NOMO-1 treated with dmso at 0.1 percent for 144 hours (cell line): ENCODE measurements at regions not wholly inside any gene's neighbourhood (a gene's known extent, or its start where the extent isn't known, plus 50 kb on each side); places are given as distances from the start of the nearest gene placed in this dataset.
A peak's percentile ranks its signal among the peaks of the same experiment; 100 is the strongest.

Experiments
- DNase-seq: peaks from one replicate; lab custom pipeline; 2025; ENCODE audit not compliant: unreplicated experiment; lab: John Stamatoyannopoulos, UW

DNA sequence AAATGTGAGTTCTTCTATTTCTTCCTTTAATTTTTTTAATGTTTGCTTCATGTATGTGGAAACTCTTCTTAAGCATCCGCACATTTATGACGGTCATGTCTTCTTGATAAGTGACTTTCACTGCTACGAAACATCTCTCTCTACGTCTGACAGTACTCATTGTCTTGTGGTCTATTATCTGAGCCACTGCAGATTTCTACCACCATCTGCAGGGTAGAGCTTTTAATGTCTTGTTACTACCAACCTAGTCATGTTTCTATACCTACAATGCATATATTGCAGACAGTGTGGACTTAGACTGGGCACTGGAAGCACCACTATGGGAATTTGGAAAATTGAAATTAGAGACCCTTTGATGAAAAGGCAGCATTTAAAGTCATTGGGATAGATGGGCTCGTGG lies 75.4 kb upstream of the ARHGEF7 start:
- DNase-seq, result no peak

DNA sequence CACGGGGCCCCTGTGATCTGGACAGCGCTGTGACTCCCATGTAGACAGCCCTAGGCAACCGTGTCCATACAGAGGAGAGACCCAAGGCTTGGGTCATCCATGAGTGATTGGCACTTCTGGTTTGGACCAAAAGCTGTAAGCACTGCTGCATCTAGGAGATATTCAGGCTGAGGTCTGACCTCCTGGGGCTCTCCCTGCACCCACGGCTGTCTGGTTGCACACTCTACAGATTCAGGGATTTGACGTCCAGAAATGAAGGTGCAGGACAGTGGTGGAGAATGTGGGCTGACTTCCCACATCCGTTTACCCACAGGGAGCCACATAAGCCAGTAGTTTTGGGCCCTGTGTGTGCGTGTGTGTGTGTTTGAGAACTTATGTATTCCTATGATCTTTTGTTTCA lies 76.2 kb upstream of the ARHGEF7 start:
- no peak for DNase-seq

DNA sequence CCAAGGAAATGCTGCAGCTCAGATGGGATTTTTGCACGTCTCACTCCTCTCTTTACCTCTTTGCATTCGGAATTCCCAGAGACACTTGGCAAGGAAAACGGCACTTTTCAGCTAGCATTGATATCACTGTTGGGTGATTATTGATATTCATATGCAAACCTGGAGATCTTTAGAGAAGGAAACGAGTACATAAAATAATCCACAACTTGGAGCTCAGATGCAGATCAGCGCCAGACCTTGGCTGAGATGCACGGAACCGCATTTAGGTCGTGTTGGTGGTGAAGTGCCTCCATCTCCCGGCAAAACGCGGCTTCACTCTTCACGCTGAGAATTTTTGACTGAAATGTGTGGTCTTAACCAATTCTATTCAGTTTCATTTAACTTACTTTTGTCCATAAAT lies 77.2 kb upstream of the ARHGEF7 start:
- no peak for DNase-seq

GRCh38 chr13:111036665-111037064 lies 78.4 kb upstream of the ARHGEF7 start:
- no peak for DNase-seq

DNA sequence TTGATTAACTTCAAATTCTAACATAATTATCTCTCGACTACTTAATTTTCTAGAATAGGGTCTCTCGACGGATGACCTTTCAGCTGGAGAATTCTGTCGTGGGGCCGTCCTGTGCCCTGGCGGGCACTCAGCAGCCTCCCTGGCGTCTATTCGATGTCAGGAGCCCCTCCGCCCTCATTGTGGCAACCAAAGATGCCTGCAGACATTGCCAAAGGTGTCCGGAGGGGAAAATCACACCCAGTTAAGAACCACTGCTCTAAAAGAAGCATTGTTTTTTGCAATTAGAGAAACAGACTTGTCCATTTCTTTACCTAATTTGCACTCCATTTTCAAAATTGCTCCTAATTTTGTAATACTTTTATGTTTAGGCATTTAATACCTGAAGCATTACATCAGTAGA lies 79.2 kb upstream of the ARHGEF7 start:
- DNase-seq, result no peak

DNA sequence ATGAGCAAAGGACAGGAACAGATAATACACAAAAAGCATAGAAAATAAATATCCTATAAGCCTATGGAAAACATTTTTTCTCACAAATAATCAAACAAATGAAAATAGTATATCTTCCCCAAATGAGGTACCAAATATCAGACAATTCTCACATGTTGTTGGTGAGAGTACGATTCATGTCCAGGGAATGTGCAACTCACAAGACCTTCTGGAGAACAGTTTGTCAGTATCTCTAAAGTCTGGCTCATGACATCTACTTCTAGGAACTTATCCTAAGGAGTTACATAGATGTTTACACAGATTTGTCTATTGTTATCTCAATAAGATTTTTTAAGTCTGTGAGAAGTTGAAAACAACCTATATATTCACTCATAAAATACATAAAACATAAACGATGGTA lies 80.3 kb upstream of the ARHGEF7 start:
- no peak for DNase-seq

DNA sequence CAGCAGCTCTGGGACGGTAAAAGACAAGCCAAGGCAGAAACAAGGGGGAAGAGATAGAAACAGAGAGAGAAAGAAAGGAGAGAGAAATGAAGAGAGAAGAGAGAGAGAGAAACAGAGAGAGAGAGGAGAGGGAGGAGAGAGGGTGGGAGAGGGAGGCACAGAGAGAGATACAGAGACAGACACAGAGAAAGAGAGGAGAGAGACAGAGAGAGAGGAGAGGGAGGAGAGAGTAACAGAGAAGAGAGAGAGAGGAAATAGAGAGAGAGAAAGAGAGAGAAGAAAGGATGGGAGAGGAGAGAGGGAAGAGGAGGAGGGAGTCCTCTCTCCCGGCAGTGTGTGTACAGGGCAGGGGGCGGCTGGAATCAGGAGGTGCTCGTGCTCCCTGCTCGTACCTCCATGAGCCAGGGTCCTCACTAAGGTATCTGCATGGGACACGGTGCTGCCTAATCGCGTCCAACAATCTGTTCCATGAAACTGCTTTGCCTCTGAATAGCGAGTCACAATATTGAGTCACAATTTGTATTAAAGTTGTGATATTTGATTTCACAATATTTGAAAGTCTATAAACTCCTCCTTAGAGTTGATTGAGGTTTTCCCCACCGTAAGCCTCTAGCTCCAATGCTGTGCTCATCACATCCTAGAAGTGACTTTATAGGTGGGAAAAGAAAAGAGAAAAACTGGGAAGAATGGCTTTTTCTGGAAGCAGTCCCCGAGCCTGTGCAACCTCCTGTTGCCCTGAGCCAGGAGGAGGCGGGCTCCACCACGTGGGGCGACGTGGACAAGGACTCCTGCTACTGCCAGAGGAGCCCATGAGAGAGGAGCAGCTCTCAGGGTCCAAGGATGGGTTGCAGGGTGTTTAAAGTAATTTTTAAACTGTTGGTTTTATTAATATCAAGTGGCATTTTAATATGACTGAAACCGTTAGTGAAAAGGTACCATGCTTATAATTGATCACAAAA lies 81.7 kb upstream of the ARHGEF7 start:
- no peak for DNase-seq

DNA sequence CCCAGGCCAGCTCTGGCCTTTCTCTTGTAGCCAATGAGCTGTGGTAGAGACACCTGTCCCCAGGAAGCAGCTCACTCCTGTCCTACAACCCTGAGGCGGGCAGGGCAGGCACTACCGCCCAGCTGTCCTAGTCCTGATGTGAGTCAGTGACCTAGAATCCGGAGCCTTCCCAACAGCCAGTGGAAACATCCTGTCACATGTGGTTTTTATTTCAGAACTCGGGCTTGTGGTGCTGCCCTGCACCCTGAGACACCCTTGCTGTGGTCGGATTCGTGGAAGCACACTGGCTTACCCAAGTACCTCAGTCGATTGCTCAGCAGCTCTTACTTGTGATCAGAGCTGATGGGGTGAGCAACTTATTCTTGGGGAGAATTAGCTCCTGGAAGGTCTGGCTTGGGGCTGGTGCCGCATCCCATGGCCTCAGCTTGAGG lies 83.6 kb upstream of the ARHGEF7 start:
- DNase-seq, result no peak

DNA sequence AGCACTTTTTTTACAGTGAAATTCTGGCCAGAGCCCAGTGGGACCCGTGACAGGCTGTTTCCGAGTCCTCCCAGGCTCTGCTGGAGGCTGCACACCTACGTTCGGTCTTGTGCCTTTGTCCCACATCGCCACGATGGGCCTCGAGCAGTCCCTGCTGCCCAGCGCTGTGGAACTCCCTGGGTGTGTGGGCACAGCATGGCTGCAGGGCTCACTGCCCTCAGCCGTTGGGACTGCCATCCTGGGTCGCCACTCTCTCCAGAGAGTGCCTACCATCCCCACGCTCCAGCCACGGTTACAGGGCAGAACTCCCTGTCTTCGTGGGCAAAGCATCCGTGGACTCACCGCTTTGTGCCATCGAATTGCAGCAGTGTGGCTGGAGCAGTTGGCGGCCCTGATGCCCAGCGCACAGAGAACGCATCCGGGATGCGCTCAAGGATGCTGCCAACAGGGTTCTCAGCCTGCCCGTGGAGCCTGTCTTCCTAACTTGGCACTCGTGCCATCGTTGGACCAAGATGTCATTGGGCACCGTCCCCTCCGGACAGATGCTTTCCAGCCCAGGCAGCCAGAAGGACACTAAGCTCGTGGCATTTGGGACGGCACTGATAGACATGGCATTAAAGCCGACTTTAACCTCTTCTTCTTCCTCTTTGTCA lies 85.0 kb upstream of the ARHGEF7 start:
- no peak for DNase-seq

GRCh38 chr13:111027458-111028439 lies 87.4 kb upstream of the ARHGEF7 start:
- DNase-seq, result no peak

GRCh38 chr13:111025310-111025709 lies 89.8 kb upstream of the ARHGEF7 start:
- DNase-seq, result no peak

DNA sequence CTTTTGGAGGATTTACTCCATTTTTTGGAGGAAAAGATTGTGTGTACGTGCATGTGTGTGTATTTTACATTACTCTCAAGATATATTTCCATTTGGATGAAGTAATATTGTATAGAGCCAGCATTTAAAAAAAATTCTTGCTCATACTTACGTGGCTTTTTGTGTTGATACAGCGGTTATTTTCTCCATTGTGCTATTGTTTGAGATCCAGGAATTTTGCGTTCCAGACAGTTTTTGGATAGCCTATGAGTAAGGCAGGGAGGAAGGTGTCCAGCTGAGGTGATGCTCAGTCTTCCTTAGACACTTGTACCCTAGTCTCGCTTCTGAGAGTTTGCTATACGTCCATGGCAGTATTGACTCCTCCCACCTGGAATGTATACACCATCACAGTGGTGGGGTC lies 92.2 kb upstream of the ARHGEF7 start:
- no peak for DNase-seq

- DNase-seq, result no peak
Measured at GRCh38 chr13:111022241-111022640, 92.9 kb upstream of the ARHGEF7 start.

GRCh38 chr13:111021270-111021669 lies 93.8 kb upstream of the ARHGEF7 start:
- DNase-seq, result no peak

GRCh38 chr13:111020546-111020945 lies 94.6 kb upstream of the ARHGEF7 start:
- no peak for DNase-seq

- no peak for DNase-seq
Measured at GRCh38 chr13:111020021-111020420, 95.1 kb upstream of the ARHGEF7 start.

DNA sequence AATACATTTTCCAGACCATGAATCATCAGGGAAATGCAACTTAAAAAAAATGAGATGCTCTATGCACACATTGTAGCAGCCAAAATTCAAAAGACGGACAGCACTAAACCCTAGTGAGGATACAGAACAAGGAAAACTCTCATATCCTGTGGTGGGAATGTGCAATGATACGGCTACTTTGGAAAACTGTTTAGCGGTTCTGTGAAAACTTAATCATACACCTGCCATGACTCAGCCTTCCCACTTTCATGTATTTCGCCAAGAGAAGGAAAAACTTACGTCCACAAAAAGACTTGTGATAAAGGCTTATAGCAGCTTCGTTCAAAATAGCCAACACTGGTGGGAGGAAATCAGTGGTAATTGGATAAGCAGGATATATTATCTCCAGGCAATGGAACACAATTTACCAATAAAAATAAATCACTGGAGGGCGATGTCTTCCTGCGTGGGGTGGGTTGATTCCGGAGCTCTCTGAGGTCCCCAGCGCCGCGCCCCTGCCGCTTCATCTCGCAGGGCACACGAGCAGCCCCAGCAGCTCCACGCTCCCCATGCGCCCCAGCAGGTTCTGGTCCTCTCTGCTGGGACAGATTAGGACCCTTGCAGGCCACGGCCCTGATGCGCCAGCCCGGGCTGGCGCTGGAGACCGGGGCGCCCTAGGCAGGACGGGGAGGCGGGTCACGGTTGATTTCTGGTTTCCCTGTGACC lies 97.2 kb upstream of the ARHGEF7 start:
- no peak for DNase-seq

- DNase-seq, result no peak
Measured at GRCh38 chr13:111013196-111013595, 98.3 kb upstream of the ANKRD10 start.

DNA sequence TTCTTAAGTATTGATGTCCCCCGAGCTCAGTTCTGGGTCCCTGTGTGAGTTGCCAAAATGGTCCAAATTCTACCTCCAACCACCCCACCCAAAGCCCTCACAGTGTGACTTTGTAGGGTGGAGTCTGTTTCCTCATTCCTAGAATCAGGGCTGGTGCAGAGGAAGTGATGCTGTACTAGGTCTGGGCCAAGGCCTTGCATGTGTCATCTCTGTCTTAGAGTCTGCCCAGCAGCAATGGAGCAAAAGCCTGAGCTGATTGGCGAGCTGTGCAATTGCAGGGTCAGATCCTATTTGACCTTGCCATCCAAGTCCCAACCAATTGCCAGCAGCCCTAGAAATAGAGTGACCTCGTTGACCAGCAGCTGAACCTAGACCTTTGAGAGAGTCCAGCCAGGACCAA lies 97.0 kb upstream of the ANKRD10 start:
- DNase-seq, result peak; percentile 1

GRCh38 chr13:111008351-111008750 lies 93.5 kb upstream of the ANKRD10 start:
- no peak for DNase-seq

DNA sequence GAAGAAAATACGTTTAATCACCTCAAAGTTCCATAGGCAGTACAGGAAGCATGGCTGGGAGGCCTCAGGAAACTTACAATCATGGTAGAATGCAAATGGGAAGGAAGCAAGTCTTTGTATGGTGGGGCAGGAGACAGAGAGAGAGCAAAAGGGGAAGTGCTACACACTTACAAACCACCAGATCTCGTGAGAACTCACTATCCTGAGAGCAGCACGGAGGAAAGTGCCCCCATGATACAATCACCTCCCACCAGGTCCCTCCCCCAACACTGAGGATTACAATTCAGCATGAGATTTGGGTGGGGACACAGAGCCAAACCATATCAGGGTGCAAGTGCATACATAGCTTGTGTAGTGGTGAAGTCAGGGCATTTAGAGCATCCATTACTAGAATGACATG lies 92.3 kb upstream of the ANKRD10 start:
- DNase-seq, result no peak
